NCI-H510A (cell line): ENCODE measurements at regions not wholly inside any gene's neighbourhood (a gene's known extent, or its start where the extent isn't known, plus 50 kb on each side); places are given as distances from the start of the nearest gene placed in this dataset.

Experiments used
- DNase-seq: peaks from one replicate; lab custom pipeline; 2025; lab: John Stamatoyannopoulos, UW

- no peak for DNase-seq
These were observed 187.9 kb downstream of the OPA1 start for GRCh38 chr3:193780810-193781478.

- no peak for DNase-seq
These were observed 189.3 kb downstream of the OPA1 start for GRCh38 chr3:193782276-193782647.

GRCh38 chr3:193782747-193783146, 189.7 kb downstream of the OPA1 start:
- DNase-seq = no peak

GRCh38 chr3:193783166-193783896, 190.3 kb downstream of the OPA1 start:
- DNase-seq = no peak

GRCh38 chr3:193784822-193785221, 191.8 kb downstream of the OPA1 start:
- no peak for DNase-seq

GRCh38 chr3:193787496-193787870, 194.5 kb downstream of the OPA1 start:
- DNase-seq = no peak

GRCh38 chr3:193788189-193788991, 195.4 kb downstream of the OPA1 start:
- DNase-seq = peak; percentile 66

- no peak for DNase-seq
These were observed 196.4 kb downstream of the OPA1 start for GRCh38 chr3:193789455-193789854.

- DNase-seq = no peak
These were observed 197.3 kb downstream of the OPA1 start for GRCh38 chr3:193790086-193790990.

- peak; percentile 90 for DNase-seq
These were observed 198.3 kb downstream of the OPA1 start for GRCh38 chr3:193791041-193792032.

GRCh38 chr3:193793123-193793522, 200.1 kb downstream of the OPA1 start:
- no peak for DNase-seq

GRCh38 chr3:193794002-193794881, 201.2 kb downstream of the OPA1 start:
- DNase-seq = no peak

GRCh38 chr3:193795062-193795690, 202.2 kb downstream of the OPA1 start:
- no peak for DNase-seq

- DNase-seq = no peak
These were observed 203.1 kb downstream of the OPA1 start for GRCh38 chr3:193796089-193796488.

- no peak for DNase-seq
These were observed 204.6 kb downstream of the OPA1 start for GRCh38 chr3:193797566-193797965.

- DNase-seq = no peak
These were observed 205.0 kb downstream of the OPA1 start for GRCh38 chr3:193798051-193798450.

GRCh38 chr3:193800138-193801043, 207.4 kb downstream of the OPA1 start:
- DNase-seq = no peak

GRCh38 chr3:193801097-193801496, 208.1 kb downstream of the OPA1 start:
- DNase-seq = no peak
